ENCODE measurements at regions not wholly inside any gene's neighbourhood (a gene's known extent, or its start where the extent isn't known, plus 50 kb on each side); places are given as distances from the start of the nearest gene placed in this dataset.

GRCh38 chr5:36790847-36791246 is 85.7 kb upstream of the NIPBL start:
- Histone ChIP-seq H3F3A (ENCODE audit: control insufficient read depth, insufficient read depth) (no peaks in the 10 kb centered on the region), H3K79me2 (ENCODE audit: control insufficient read depth, low read length) (no peaks in the 10 kb centered on the region)

GRCh38 chr5:36792560-36793180 is 83.9 kb upstream of the NIPBL start:
- H3K9me2 ChIP-seq (replicated peaks; ENCODE audit: control insufficient read depth, low read length): no peaks in the 10 kb centered on the region
- no peaks in the 10 kb centered on the region for H4K20me1 ChIP-seq (ENCODE audit: control insufficient read depth, insufficient read depth, low read depth, low read length)
- no peaks in the 10 kb centered on the region; the same call in 1 of the 2 replicates for H3K27me3 ChIP-seq (ENCODE audit: control insufficient read depth, low read length)
- H3K79me2 ChIP-seq (ENCODE audit: control insufficient read depth, low read length): no peaks in the 10 kb centered on the region
- H3K4me2 ChIP-seq (ENCODE audit: low read length): no peak overlapping the region
- no peak overlapping the region for H3K4me3 ChIP-seq (ENCODE audit: low read length)
- TF ChIP-seq EZH2phosphoT487 (IDR thresholded peaks at IDR 0.05; ENCODE audit: borderline replicate concordance, low read length) (no peak), CTCF (IDR thresholded peaks at IDR 0.05; ENCODE audit: low read depth, low read length, poor library complexity, severe bottlenecking) (no peak)
- no peaks in the 10 kb centered on the region for H3K36me3 ChIP-seq (ENCODE audit: control insufficient read depth, low read length)
- H3K9me3 ChIP-seq (ENCODE audit: control insufficient read depth, insufficient read depth, low read length): no peaks in the 10 kb centered on the region
- no peaks in the 10 kb centered on the region for H3F3A ChIP-seq (ENCODE audit: control insufficient read depth, insufficient read depth)
- H3K4me1 ChIP-seq (ENCODE audit: control insufficient read depth, low read length): peaks cover 10% of the 10 kb centered on the region
- H3K27ac ChIP-seq (ENCODE audit: low read depth, low read length): no peak overlapping the region

More at GRCh38 chr5:36790847-36791246, 85.7 kb upstream of the NIPBL start:
- H3K9me3 ChIP-seq (ENCODE audit: control insufficient read depth, insufficient read depth, low read length): no peaks in the 10 kb centered on the region
- H3K9me2 ChIP-seq (replicated peaks; ENCODE audit: control insufficient read depth, low read length): no peaks in the 10 kb centered on the region; the same call in 1 of the 2 replicates
- no peaks in the 10 kb centered on the region for H4K20me1 ChIP-seq (ENCODE audit: control insufficient read depth, insufficient read depth, low read depth, low read length)
- TF ChIP-seq EZH2phosphoT487 (IDR thresholded peaks at IDR 0.05; ENCODE audit: borderline replicate concordance, low read length) (no peak), CTCF (IDR thresholded peaks at IDR 0.05; ENCODE audit: low read depth, low read length, poor library complexity, severe bottlenecking) (no peak)
- H3K27me3 ChIP-seq (ENCODE audit: control insufficient read depth, low read length): no peaks in the 10 kb centered on the region; the same call in 1 of the 2 replicates
- no peak overlapping the region for H3K4me2 ChIP-seq (ENCODE audit: low read length)
- H3K4me1 ChIP-seq (ENCODE audit: control insufficient read depth, low read length): peaks cover 10% of the 10 kb centered on the region
- no peak overlapping the region for H3K4me3 ChIP-seq (ENCODE audit: low read length)
- no peaks in the 10 kb centered on the region for H3K36me3 ChIP-seq (ENCODE audit: control insufficient read depth, low read length)
- H3K27ac ChIP-seq (ENCODE audit: low read depth, low read length): no peak overlapping the region

- Histone ChIP-seq H3K79me2 (ENCODE audit: control insufficient read depth, low read length) (no peaks in the 10 kb centered on the region), H3F3A (ENCODE audit: control insufficient read depth, insufficient read depth) (no peaks in the 10 kb centered on the region), H3K27ac (ENCODE audit: low read depth, low read length) (no peak overlapping the region), H3K36me3 (ENCODE audit: control insufficient read depth, low read length) (no peaks in the 10 kb centered on the region), H3K4me1 (ENCODE audit: control insufficient read depth, low read length) (no peaks in the 10 kb centered on the region), H3K27me3 (ENCODE audit: control insufficient read depth, low read length) (peaks cover 3% of the 10 kb centered on the region; the same call in 1 of the 2 replicates), H3K9me3 (ENCODE audit: control insufficient read depth, insufficient read depth, low read length) (no peaks in the 10 kb centered on the region), H4K20me1 (ENCODE audit: control insufficient read depth, insufficient read depth, low read depth, low read length) (no peaks in the 10 kb centered on the region), H3K9me2 (replicated peaks; ENCODE audit: control insufficient read depth, low read length) (no peaks in the 10 kb centered on the region), H3K4me3 (ENCODE audit: low read length) (no peak overlapping the region), H3K4me2 (ENCODE audit: low read length) (no peak overlapping the region)
- no peak for TF ChIP-seq EZH2phosphoT487 (IDR thresholded peaks at IDR 0.05; ENCODE audit: borderline replicate concordance, low read length)
- no peak for TF ChIP-seq CTCF (IDR thresholded peaks at IDR 0.05; ENCODE audit: low read depth, low read length, poor library complexity, severe bottlenecking)
These were observed 81.2 kb upstream of the NIPBL start for GRCh38 chr5:36795366-36795765.
